GM21360 (cell line): ENCODE measurements at regions not wholly inside any gene's neighbourhood (a gene's known extent, or its start where the extent isn't known, plus 50 kb on each side); places are given as distances from the start of the nearest gene placed in this dataset.
"Not testable (repeated sequence)": the region's sequence is repeated elsewhere in the genome, so short reads cannot be mapped to it uniquely, and the experiment has no call there.

Experiments
- ATAC-seq: cut with Tn5 transposase; IDR thresholded peaks from one replicate; pipeline ENCODE4 v1.9.1; 2021; ENCODE audit warnings: mild to moderate bottlenecking, moderate library complexity; ENCODE audit not compliant: unreplicated experiment

DNA sequence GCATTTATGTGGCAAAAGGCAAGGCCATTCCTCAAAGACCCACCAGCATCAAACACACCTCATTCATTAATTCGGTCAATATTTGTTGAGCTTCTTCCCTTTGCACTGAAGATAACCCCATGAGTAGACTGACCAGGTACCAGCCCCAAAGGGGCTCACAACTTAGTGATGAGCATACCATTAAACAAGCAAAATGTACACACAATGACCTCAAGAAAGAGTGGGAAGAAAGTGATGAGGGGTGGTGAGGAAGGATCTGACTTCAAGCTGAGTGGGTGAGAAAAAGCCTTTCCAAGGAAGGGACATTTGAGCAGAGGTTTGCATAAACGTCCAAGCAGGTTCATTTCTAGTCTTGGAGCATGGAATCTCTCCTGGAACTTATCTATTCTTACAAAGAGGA lies 562.5 kb downstream of the TOX3 start:
- ATAC-seq = no peak

DNA sequence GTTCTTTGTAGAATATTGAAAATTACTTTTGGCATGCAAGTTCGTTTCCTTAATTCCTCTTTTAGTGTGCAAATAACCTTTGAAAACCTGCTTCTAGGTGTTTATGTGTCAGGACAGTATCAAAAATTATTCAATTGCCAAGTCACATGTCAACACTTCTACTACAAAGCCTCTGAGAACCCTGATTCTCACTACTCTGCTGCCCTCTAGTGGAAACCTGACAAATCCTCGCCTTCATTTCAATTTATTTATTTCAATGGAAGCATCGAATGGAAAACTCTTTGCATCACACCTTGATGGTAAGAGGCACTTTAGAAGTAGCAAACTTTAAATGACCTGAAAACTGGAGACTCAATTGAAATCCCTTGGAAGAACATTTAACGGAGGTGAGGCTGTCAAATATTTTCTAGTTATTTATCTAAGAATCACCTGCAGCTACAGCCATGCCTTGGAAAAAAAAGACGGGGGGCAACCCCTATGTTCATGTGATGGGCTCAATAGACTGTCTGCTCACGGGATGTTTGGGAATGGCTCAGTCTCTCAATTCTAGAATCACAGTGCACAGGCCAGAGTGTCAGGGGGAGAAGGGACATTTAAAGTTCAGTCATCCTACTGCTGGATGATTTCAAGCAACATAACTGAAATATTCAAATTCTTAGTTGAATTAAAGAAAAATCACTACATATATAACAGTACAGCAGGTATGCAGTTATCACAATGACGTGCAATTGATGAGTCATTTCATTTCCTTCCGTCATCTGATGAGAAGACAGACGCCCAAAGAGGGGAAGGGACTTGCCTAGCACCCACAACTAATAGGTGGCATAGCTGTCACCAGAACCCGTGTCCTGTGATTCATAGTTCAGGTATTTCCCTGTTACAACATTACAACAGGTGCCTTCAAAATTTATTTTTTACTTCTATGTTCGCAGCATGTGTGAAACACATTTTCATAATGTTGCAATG lies 563.9 kb downstream of the TOX3 start:
- ATAC-seq = no peak

DNA sequence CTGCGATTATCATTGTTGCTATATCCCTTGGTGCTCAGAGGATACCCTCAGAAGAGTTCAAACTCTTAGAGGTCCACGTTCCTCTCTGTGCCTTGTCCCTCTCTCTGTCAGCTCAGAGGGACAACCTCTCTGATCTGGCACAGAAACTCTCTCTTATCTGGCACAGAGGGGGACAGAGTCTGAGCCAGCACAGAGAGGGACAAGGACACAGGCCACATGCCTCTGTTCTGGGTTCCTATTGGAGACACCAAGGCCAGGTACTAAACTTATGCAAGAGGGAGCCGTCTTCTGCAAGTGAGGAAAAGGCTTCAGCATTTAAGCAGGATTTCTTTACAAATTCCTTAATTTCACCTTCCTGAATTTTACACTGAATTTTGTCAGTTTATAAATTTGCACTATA lies 565.2 kb downstream of the TOX3 start:
- ATAC-seq = no peak

DNA sequence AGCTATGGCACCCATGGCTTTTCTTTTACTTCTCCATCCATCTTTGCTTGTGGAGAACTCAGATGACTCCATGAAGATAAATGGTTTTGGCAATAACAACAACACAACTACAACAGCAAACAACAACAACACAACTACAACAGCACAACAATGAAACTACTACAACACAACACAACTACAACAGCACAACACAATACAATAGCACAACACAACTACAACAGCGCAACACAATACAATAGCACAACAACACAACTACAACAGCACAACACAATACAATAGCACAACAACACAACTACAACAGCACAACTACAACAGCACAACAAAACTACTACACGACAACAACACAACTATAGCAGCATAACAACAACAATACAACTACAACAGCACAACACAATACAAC lies 569.4 kb downstream of the TOX3 start:
- ATAC-seq = not testable (repeated sequence)

DNA sequence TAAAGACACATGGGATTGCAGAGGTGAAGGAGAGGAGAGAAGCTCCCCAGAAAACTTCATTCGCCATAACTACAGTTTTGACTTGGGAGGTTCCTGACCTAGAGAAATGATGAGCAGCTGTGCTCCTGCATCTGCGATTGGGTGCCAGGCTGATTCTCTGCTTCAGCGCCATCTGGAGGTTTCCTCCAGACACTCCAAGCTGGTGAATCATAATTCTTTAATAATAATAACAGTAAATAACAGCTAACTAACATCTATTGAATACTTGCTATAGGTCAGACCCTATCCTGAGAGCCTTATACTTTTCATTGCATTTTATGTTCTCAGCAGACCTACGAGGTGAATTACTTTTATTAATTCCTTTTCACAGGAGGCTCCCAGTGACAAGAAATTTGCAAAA lies 575.8 kb downstream of the TOX3 start:
- no peak for ATAC-seq

GRCh38 chr16:51968749-51969148 lies 578.2 kb downstream of the TOX3 start:
- ATAC-seq = no peak

DNA sequence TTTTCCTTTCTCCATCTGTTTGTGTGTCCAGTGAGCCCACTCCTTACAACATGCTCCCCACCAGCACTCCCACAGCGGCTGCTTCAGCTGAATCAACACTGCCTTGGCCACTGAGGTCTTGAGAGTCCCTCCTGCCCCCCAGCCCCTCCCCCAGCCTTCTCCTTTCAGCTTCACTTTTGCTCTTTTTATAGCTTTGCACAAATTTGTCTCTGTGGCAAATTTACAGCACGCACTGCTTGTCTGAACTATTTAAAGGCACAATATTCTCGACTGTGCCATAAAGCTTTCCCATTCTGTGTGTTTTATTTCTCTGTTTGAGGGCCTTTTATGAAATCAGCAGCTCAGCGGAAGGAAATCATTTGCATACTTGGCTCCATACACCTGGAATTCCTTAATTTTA lies 579.3 kb downstream of the TOX3 start:
- ATAC-seq = no peak

DNA sequence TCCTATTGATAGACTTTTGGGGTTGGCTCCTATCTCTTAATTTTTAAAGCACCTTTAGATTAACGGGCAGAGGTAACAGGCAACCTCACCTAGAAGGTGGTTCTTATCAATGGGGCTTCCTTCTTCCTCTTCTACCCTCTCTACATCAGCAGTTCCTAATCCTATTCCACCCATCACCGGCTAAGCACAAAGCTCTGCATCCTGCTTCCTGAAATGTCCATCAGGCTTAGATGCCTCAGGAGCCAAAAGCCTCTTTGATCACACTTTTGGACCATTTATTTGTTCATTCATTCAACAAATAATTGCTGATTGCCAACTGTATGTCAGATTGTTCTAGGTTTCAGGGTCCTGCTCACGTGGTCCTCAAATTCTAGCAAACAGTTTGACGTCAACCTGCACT lies 586.0 kb downstream of the TOX3 start:
- ATAC-seq = no peak

DNA sequence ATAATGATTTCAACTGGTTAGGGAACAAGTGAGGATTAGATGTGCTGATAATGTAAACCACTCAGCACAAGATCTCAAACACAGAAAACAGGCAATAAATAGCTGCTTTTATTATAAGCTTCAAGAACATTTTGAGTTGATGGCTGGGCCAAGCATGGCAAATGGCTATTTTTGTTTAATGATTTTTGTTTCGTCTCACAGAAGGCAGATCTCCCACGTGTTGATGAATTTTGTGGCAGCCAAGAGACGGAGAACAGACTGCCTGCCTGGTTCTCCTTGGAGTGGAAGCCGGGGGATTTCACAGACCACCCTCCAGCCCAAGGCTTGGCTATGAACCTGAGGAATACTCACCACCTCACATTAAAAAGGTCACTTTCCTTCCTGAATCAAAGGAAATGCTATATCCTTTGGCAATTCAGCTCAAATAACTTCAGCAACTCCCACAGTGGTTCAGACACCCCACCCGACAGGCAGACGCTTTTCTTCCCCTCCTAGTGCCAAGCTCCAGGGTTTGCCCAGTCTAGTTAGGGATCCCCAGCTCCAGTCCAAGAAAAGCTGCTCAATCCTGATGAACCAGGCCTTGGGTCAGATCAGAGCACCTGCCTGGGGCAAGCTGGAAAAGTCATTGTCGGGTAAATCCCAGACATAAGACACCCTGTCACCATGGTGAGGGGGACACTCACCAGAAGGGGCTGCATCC lies 593.5 kb downstream of the TOX3 start:
- ATAC-seq = no peak

DNA sequence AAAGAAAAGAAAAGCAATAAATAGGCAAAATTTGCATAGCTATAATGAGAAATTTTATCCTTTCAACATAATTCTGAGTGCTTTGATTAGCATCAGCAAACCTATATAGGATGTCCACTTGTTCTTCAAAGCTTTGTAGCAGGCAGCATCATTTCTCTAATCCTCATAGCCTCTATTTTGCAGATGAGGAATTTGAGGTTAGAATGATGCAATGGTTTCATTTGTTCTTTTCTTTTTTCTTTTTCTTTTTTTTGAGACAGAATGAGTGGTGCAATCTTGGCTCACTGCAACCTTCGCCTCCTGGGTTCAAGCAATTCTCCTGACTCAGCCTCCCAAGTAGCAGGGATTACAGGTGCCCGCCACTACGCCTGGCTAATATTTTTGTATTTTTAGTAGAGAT lies 594.4 kb downstream of the TOX3 start:
- no peak for ATAC-seq

DNA sequence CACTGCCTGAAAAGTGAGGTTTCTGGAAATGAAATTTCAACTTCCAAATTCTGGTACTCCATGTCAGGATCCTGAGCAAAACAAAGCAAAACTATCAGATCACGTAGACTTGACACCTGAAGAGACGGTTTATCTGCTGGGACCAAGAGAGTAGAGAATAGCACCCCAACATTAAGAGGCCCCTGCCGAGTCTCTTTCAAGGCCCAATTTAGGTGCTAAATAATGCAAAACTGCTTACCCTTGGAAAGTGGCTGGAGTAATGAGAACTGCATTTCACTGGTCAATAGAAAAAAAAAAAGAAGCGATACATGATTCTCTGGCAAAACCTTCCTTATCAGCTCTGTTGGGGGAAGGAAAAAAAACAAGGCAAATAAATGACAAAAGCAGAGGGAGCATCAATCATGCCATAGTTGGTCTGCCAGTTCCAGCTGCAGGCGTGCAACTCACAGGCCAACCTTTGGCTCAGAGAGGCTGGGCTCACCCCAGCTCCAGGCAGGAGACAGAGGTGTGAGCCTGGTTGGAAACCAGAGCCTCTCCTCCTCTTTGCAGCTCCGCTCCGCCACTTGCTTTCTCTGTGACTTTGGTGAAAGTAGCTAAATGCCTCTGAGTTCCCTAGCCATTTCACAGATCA lies 595.2 kb downstream of the TOX3 start:
- no peak for ATAC-seq

DNA sequence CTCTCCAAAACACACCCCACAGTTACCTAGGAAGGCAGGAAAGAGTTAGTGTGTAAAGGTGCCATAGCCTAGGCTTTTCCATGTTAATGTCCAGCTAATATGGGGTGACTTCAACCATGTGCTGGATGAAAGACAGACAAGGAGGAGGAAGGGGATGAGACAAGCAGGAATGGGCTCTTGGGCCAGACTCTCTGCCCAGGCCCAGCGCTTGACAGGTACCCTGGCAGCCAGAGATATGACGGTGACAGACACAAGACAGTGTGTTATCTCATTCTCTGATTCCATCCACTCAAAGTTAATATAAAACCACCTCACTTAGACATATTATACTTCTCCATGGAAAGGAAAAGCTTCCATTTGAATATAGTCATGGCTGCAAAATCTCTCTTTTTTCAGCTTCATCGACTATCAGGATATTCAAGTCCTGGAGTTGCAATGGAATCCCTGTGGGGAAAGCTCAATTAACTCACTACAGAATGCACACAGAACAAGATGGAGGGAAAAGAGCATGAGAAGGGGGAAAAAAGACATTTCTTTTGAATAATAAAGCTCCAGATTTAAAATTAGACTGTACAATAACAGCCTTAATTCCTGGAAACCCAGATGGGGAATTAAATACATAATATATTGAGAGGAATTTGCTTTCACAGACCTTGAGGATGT lies 596.7 kb downstream of the TOX3 start:
- no peak for ATAC-seq

- no peak for ATAC-seq
Observed at GRCh38 chr16:51949282-51949681, 597.7 kb downstream of the TOX3 start.

DNA sequence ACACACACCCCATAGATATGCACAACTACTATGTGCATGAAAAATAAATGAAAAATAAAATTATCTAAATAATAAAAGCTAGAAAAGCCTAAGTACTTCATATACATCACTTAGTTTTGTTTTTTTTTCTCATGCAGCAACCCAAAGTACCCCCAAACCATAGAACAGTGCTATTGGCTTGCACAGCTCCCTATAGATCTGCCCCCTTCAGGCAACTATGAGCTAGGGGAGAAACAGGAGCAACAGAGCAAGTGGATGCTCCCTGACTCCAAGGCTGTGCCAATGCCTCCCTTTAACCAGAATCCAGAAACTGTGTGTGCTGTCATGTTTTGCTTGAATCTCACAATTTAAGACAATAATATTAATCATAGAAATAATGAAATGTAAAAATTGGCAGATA lies 605.5 kb downstream of the TOX3 start:
- no peak for ATAC-seq

DNA sequence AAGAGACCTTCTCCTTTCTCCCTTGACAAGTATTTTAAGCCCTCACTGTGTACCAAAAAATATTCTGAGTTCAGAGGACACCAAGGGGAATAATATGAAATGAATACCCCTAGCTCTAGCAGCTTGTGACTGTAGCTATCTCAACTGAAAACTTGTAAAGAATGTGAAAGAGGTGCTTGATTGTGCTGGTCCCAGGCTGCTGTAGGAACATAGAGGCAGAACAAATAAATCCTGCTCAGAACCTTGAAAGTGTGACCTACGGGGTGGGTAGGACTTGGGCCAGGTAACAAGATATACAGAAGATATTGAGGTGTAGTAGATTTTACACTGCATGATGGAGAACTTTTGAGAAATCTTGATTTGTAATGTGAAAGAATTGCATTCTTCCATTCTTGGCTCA lies 606.8 kb downstream of the TOX3 start:
- ATAC-seq = no peak

- no peak for ATAC-seq
Observed at GRCh38 chr16:51939378-51939871, 607.5 kb downstream of the TOX3 start.

DNA sequence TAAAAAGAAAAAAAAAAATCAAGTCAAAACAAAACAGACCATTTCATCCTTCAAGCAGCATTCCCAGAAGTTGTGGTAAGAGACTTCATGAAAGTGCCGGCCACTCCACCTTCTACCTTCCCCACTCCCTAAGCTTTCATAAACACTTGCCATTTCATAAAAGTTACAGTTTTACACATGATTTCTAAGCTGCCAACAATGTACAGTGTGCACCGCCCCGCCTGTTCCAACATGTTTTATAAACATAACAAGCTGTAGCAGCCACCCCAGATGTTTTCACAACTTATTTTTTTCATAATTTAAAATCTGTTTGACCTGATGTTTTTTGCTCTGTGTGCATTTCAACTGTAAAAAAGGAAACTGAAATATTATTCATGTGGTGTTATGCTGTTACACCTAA lies 608.1 kb downstream of the TOX3 start:
- ATAC-seq = no peak

DNA sequence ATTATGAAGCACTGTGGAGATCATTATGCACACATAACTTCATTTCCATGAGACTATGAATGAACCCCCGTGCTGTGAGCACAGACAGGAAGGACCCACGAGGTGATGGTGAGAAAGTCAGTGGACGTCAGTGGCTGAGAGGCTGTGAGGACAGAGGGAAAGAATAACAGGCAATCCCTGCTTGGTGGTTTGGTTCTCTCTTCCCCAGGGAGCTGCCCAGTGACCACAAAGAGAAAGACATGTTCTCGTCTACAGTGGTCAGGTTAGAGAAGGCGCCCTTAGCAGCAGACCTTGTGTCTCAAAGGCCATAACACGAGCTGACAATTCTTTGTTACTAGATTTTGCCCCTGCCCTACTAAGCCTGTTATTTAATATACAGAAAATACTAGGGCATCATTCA lies 609.2 kb downstream of the TOX3 start:
- no peak for ATAC-seq

DNA sequence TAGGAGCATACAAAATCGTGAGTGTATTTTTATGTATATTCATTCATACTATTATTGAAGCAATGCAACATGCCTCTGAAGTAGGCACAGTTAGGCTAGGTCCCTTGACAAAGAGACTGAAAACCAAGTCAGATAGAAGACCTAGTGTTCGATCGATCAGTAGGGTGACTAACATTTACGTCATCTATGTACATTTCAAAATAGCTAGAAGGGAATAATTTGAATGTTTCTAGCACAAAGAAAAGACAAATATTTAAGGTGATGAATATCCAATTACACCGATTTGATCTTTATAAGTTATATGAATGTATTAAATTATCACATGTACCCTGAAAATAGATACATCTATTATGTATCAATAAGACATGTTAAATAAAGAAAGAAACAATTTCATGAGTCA lies 610.1 kb downstream of the TOX3 start:
- ATAC-seq = no peak

GRCh38 chr16:51932317-51932716 lies 614.6 kb downstream of the TOX3 start:
- ATAC-seq = no peak

- no peak for ATAC-seq
Observed at GRCh38 chr16:51931653-51932052, 615.3 kb downstream of the TOX3 start.
